ENCODE measurements at regions not wholly inside any gene's neighbourhood (a gene's known extent, or its start where the extent isn't known, plus 50 kb on each side); places are given as distances from the start of the nearest gene placed in this dataset.

- DNase-seq: no peak
Observed at GRCh38 chr3:14338898-14339458, 63.4 kb upstream of the SLC6A6 start.

- DNase-seq: no peak
Observed at GRCh38 chr3:14340960-14341708, 61.3 kb upstream of the SLC6A6 start.

- no peak for DNase-seq
Observed at GRCh38 chr3:14343338-14344112, 58.9 kb upstream of the SLC6A6 start.

- DNase-seq: no peak
Observed at GRCh38 chr3:14344351-14344750, 58.1 kb upstream of the SLC6A6 start.

- no peak for DNase-seq
Observed at GRCh38 chr3:14345496-14346150, 56.8 kb upstream of the SLC6A6 start.

- DNase-seq: no peak
Observed at GRCh38 chr3:14346191-14346590, 56.2 kb upstream of the SLC6A6 start.

- DNase-seq: no peak
Observed at GRCh38 chr3:14346642-14347041, 55.8 kb upstream of the SLC6A6 start.

- DNase-seq: no peak
Observed at GRCh38 chr3:14347110-14347509, 55.3 kb upstream of the SLC6A6 start.

- no peak for DNase-seq
Observed at GRCh38 chr3:14351617-14352001, 50.8 kb upstream of the SLC6A6 start.

- DNase-seq: no peak
Observed at GRCh38 chr3:14352002-14352627, 50.3 kb upstream of the SLC6A6 start.
